GM21825 (cell line): ENCODE measurements at regions not wholly inside any gene's neighbourhood (a gene's known extent, or its start where the extent isn't known, plus 50 kb on each side); places are given as distances from the start of the nearest gene placed in this dataset.

Experiments used
- ATAC-seq: cut with Tn5 transposase; IDR thresholded peaks from one replicate; pipeline ENCODE4 v1.9.1; 2021; ENCODE audit warnings: mild to moderate bottlenecking, moderate library complexity; ENCODE audit not compliant: unreplicated experiment

DNA sequence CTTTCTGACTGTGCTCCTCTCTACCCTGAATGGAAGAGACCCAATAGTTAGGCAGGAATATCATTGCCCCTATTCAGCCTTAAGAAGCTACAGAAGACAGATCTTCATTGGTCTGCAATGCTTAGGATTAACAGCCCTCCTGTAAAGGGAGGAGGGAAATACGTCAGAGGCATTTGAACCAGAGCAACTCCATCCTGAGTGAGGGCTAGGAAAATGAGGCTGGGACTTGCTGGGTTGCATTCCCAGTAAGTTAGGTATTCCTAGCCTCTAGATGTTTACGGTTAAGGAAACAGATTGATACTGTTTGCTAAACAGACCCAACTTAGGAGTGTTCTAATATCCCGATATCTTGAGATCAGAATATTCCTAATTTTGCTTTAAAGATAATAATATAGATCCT is 63.5 kb downstream of the PCDH18 start:
- ATAC-seq: no peak

- ATAC-seq: no peak
These were observed 64.8 kb downstream of the PCDH18 start for GRCh38 chr4:137467537-137467936.

GRCh38 chr4:137463377-137464003 is 68.8 kb downstream of the PCDH18 start:
- ATAC-seq: no peak

DNA sequence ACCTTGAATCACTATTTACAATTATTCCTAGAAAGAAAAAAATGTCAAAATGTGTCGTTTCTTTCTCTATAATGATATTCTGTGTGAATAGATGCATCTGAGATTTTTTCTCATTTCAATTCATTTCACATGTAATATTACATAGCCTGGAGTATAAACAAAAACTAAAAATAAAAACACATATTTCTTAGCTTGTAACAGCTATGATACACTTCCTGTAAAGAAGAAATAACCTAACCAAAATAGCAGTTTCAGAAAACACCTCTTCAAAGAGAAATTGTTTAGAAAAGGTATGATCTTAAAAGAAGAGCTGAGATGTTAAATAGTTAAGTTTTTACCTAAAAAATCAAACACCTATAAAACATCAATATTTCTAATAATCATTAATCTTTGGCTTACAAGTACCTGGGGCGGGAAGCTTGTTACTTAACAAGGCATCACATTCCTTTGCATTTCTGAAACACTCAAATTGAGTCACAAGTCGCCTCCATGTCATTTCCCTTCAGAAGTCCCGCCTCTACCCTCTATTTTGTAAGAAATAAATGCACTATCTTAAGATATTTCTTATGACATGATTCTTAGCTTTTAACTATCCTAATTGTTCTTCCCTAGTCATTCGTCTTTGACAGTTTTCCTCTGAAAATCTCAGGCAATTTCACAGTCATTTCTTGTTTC is 76.5 kb downstream of the PCDH18 start:
- ATAC-seq: no peak

DNA sequence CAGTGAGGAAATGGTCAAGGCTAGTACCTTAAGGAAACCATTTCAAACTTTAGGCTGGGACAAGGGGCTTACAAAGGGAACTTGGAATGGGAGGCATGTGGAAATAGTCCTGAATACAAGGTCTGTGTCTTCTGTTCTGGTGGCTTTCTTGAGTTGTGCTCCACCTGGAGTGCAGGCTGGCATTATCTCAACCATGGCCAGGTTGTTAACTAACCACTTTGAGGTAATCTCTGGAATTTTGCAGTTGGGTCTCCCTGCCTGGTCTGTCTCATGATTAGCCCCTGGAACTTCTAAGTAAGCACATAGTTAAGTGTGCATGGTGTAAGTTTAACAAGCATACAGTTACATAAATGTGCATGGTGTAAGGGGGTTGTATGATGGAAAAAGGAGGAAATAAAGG is 77.5 kb downstream of the PCDH18 start:
- ATAC-seq: no peak

- no peak for ATAC-seq
These were observed 79.5 kb downstream of the PCDH18 start for GRCh38 chr4:137452799-137453198.

DNA sequence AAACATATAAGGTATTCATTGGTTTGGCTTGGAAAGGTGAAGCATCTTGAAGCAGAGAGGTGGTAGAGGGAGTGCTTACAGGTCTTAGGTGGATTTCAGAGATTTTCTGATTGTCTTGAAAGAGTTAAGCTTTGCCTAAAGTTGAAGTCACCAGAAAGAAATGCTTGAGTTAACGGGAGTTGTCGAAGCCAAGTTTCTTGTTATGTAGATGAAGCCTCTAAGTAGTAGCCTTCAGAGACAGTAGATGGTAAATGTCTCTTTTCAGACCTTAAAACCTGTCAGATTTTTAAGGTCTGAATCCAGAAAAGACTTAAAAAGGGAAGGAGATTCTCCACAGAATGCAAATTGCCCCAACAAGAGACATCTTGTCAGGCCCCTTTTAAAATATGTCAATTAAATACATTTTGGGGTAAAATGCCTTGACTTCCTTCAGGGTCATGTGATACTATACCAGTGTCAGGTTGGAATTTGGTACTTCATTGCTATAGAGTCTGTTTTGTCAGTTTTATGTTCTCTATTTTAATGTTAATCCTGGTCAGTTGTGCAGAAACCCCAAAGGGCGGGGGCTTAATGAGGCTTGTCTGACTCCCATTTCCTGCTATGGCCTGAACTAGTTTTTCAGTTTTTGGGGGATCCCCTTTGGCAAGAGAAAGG is 81.0 kb downstream of the PCDH18 start:
- no peak for ATAC-seq

- no peak for ATAC-seq
These were observed 83.9 kb downstream of the PCDH18 start for GRCh38 chr4:137448402-137448801.

DNA sequence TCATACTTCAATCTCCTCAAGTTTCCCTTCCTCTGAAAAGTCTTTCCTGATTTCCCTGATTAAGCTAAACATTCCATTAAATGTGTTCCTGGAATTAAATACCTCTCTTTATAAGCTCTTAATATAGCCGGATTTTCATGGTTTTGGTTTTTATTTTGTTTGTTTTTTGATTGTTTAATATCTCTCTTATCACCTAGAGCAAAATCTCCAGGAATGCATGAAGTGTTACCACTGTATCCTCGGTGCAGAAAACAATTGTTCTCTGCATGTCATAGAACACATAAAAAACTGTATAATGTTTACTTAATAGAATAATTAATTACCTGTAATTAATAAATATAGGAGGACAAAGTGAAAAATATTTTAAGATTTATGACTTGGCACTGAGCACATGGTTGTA is 86.2 kb downstream of the PCDH18 start:
- ATAC-seq: no peak

GRCh38 chr4:137443031-137443800 is 89.1 kb downstream of the PCDH18 start:
- ATAC-seq: no peak

DNA sequence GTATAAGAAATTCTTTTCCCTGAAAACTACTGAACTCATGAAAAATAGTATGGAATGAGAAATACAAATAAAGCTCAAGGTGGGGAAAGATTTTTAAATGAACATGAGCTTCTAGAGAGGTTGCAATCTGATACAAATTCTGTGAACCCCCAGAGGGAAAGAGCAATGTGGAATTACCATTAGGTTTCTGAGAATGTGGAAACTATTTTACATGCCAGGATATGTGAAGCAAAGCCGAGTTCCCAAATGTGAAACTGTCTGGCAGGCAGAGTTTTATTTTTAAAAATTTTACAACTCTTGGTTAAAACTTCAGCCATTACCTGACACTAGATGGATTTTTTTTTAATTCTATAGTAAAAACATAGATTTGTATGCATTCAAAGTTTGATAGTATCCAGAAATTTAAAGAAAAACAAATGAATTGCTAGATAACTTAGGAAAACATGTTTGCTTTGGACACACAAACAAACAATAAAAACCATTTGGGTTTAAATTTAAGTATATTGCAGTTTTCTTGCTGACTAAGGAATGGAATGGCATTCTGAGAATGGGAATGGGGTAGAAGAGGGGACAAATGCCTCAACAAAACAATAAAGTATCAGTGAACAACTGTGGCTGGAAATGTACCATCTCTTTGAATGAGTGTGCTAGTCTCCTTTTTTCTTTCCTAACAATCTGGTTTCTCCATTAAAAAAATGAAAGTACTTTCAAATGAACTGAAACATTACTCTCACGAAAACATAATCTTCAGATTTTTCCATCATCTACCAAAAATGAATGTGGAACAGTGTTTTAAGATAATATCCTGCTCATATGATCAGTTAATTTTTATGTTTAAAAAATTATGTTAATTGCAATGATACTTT is 99.6 kb downstream of the PCDH18 start:
- no peak for ATAC-seq

DNA sequence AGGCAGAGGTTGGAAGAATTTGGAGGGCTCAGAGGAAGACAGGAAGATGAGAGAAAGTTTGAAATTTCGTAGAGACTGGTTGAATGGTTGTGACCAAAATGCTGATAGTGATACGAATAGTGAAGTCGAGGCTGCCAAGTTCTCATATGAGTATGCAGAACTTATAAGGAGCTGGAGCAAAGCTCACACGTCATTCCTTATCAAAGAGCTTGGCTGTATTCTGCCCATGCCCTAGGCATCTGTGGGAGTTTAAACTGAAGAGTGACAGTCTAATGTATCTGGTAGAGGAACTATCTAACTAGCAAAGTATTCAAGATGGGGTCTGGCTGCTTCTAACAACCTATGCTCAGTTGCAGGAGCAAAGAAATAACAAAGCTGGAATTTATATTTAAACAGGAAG is 102.1 kb downstream of the PCDH18 start:
- ATAC-seq: no peak

- no peak for ATAC-seq
These were observed 104.9 kb downstream of the PCDH18 start for GRCh38 chr4:137427411-137427810.

DNA sequence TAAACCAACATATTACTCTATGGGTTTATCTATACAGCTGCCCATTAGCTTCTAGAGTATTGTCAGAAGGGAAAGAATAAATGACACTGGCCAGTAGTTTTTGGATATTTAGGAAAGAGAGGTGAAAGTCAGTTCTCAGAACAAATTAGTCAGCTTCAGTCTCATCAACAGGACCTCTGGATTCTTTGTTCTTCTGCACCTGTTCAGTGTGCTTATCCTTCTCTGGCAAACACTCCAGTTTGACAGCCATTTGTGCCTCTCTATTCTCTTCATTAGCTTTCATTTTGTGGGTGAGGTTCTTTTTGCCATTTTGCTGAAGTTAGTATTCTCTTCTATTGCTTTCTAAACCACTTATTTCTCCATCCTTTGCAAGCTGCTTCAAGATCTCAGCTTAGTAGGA is 107.0 kb downstream of the PCDH18 start:
- no peak for ATAC-seq

GRCh38 chr4:137422666-137423065 is 109.6 kb downstream of the PCDH18 start:
- no peak for ATAC-seq

DNA sequence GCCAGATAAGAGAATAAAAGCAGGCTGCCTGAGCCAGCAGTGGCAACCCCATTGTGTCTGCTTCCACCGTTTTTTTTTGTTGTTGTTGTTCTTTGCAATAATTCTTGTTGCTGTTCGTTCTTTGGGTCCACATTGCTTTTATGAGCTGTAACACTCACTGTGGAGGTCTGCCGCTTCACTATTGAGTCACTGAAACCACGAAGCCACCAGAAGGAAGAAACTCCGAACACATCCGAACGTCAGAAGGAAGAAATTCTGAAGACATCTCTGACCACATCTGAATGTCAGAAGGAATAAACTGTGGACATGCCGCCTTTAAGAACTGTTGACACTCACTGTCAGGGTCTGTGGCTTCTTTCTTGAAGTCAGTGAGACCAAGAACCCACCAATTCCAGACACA is 110.5 kb downstream of the PCDH18 start:
- no peak for ATAC-seq

DNA sequence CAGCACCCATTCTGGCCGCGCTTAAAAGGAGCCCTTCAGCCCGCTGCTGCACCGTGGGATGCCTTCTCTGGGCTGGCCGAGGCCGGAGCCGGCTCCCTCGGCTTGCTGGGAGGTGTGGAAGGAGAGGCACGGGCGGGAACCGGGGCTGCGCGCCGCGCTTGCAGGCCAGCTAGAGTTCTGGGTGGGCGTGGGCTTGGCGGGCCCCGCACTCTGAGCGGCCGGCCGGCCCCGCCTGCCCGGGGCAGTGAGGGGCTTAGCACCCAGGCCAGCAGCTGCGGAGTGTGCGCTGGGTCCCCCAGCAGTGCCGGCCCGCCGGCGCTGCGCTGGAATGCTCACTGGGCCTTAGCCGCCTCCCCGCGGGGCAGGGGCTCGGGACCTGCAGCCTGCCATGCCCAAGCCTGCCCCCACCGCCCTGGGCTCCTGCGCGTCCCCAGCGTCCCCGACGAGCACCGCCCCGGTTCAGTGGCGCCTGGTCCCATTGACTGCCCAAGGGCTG is 111.3 kb downstream of the PCDH18 start:
- ATAC-seq: no peak

GRCh38 chr4:137417676-137418075 is 114.6 kb downstream of the PCDH18 start:
- ATAC-seq: no peak

GRCh38 chr4:137414802-137415201 is 117.5 kb downstream of the PCDH18 start:
- ATAC-seq: no peak

- no peak for ATAC-seq
These were observed 123.6 kb downstream of the PCDH18 start for GRCh38 chr4:137408527-137409177.
